GM23248 (cell line): ENCODE measurements at regions not wholly inside any gene's neighbourhood (a gene's known extent, or its start where the extent isn't known, plus 50 kb on each side); places are given as distances from the start of the nearest gene placed in this dataset.

ENCODE experiments used
- DNase-seq: peaks from one replicate; pipeline ENCODE4 v3.0.0-alpha.2; 2015
- H2AFZ ChIP-seq: fragments of 200-600 bp; sonication (generic); 2 replicates; pipeline ENCODE4 v1.6.1; 2016; ENCODE audit warnings: antibody characterized with exemption
- H3F3A ChIP-seq: fragments of 200-600 bp; sonication (generic); 2 replicates; pipeline ENCODE4 v1.6.1; 2016; ENCODE audit warnings: mild to moderate bottlenecking, antibody characterized with exemption, mixed run types; ENCODE audit not compliant: insufficient read depth
- H3K27ac ChIP-seq: fragments of 200-600 bp; sonication (generic); 2 replicates; pipeline ENCODE4 v1.5.1; 2016; ENCODE audit warnings: mild to moderate bottlenecking
- H3K27me3 ChIP-seq: fragments of 200-600 bp; sonication (generic); replicated peaks from 2 replicates; pipeline ENCODE4 v1.6.1; 2016; ENCODE audit warnings: mild to moderate bottlenecking; ENCODE audit not compliant: insufficient read depth
- H3K36me3 ChIP-seq: fragments of 200-600 bp; sonication (generic); 2 replicates; pipeline ENCODE4 v1.6.1; 2016; ENCODE audit warnings: low read depth, mild to moderate bottlenecking
- H3K4me1 ChIP-seq: fragments of 200-600 bp; sonication (generic); 2 replicates; pipeline ENCODE4 v1.6.1; 2016; ENCODE audit warnings: mild to moderate bottlenecking; ENCODE audit not compliant: insufficient read depth
- H3K4me2 ChIP-seq: fragments of 200-600 bp; sonication (generic); one replicate; pipeline ENCODE4 v1.6.1; 2016; ENCODE audit warnings: mild to moderate bottlenecking; ENCODE audit not compliant: unreplicated experiment
- H3K4me3 ChIP-seq: fragments of 200-600 bp; sonication (generic); 2 replicates; pipeline ENCODE4 v1.5.1; 2016; ENCODE audit warnings: mild to moderate bottlenecking
- H3K79me2 ChIP-seq: fragments of 200-600 bp; sonication (generic); 2 replicates; pipeline ENCODE4 v1.6.1; 2016; ENCODE audit warnings: mild to moderate bottlenecking; ENCODE audit not compliant: insufficient read depth
- H3K9ac ChIP-seq: fragments of 200-600 bp; sonication (generic); 2 replicates; pipeline ENCODE4 v1.6.1; 2016; ENCODE audit warnings: mild to moderate bottlenecking
- H3K9me2 ChIP-seq: fragments of 200-600 bp; sonication (generic); 2 replicates; pipeline ENCODE4 v1.6.1; 2016; ENCODE audit warnings: mixed run types, mild to moderate bottlenecking, moderate library complexity; ENCODE audit not compliant: insufficient read depth
- H3K9me3 ChIP-seq: fragments of 200-600 bp; sonication (generic); one replicate; pipeline ENCODE4 v1.6.1; 2017; ENCODE audit warnings: low read depth
- H4K20me1 ChIP-seq: fragments of 200-600 bp; sonication (generic); 2 replicates; pipeline ENCODE4 v1.6.0; 2016; ENCODE audit not compliant: insufficient read depth
- EZH2 ChIP-seq: fragments of 200-600 bp; sonication (generic); IDR thresholded peaks from 2 replicates; pipeline ENCODE4 v1.6.1; 2018; ENCODE audit warnings: antibody characterized with exemption, mild to moderate bottlenecking; ENCODE audit not compliant: insufficient read depth, poor library complexity, severe bottlenecking
- EZH2phosphoT487 ChIP-seq: fragments of 200-600 bp; sonication (generic); IDR thresholded peaks from 2 replicates; pipeline ENCODE4 v1.6.1; 2018; ENCODE audit warnings: antibody characterized with exemption, moderate library complexity, mild to moderate bottlenecking, low read depth; ENCODE audit not compliant: insufficient read depth
- WGBS, 2 experiments: methylation state at CpG; one replicate each; pipeline ENCODE4 v1.1.6; 2015 to 2017; ENCODE audit warnings: low lambda C conversion rate in 2 of 2, low coverage in 1 of 2; ENCODE audit errors: missing lambda C conversion rate in 2 of 2; 5-methylcytosine and 5-hydroxymethylcytosine counted together
- in situ Hi-C: fragments of 300-500 bp; cut with MboI; formaldehyde crosslinking; loops from 2 replicates; pipeline ENCODE4 v1.15.0; 2020

- H3K9me3 ChIP-seq = no peaks in the 10 kb centered on the region
- H2AFZ ChIP-seq = no peak overlapping the region
- no peak for DNase-seq
- H4K20me1 ChIP-seq = no peaks in the 10 kb centered on the region
- H3K4me2 ChIP-seq = no peak overlapping the region
- no peak overlapping the region for H3K4me3 ChIP-seq
- H3K79me2 ChIP-seq = no peaks in the 10 kb centered on the region
- TF ChIP-seq EZH2phosphoT487 = no peak
- TF ChIP-seq EZH2 = no peak
- no peaks in the 10 kb centered on the region for H3K4me1 ChIP-seq
- no peaks in the 10 kb centered on the region for H3F3A ChIP-seq
- H3K36me3 ChIP-seq = no peaks in the 10 kb centered on the region
- H3K27ac ChIP-seq = no peak overlapping the region
- H3K9me2 ChIP-seq = no peaks in the 10 kb centered on the region
- H3K27me3 ChIP-seq = no peaks in the 10 kb centered on the region
- H3K9ac ChIP-seq = no peak overlapping the region
- in situ Hi-C loops = no loop called here
- WGBS, 2 experiments = 88 to 93% methylated on average over 19 of the region's 19 CpGs
Observed at GRCh38 chr18:9008709-9009635, 93.5 kb upstream of the NDUFV2 start.

GRCh38 chr18:9009703-9010488, 92.6 kb upstream of the NDUFV2 start:
- in situ Hi-C loops = no loop called here
- 84 to 91% methylated on average over 7 of the region's 7 CpGs for WGBS, 2 experiments
- H3K9me3 ChIP-seq = no peaks in the 10 kb centered on the region
- H3K27ac ChIP-seq = no peak overlapping the region
- H3K4me2 ChIP-seq = no peak overlapping the region
- H3K9me2 ChIP-seq = no peaks in the 10 kb centered on the region
- no peak overlapping the region for H3K9ac ChIP-seq
- no peak for TF ChIP-seq EZH2phosphoT487
- no peak for TF ChIP-seq EZH2
- no peak overlapping the region for H3K4me3 ChIP-seq
- DNase-seq = no peak
- H3F3A ChIP-seq = no peaks in the 10 kb centered on the region
- no peak overlapping the region for H2AFZ ChIP-seq
- H3K79me2 ChIP-seq = no peaks in the 10 kb centered on the region
- no peaks in the 10 kb centered on the region for H3K27me3 ChIP-seq
- H3K4me1 ChIP-seq = no peaks in the 10 kb centered on the region
- no peaks in the 10 kb centered on the region for H3K36me3 ChIP-seq
- H4K20me1 ChIP-seq = no peaks in the 10 kb centered on the region

DNA sequence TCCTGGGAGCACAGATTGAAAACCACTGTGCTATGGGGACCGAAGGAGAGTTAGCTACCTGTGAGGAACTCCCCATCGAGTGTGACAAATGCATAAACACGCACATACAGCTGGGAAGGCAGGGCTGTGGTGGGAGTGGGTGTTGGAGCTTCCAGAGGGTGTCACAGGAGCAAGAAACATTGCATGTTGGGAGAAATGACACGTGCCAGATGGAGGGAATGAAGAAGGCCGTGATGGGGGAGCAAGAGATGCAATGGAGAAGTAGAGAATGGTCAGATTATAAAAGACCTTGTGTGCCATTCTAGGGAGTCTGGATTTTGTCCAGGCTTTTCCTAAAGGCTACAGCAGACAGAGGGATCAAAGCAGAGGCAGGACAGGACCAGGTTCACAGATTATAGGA, 91.1 kb upstream of the NDUFV2 start:
- Histone ChIP-seq H3K79me2 (no peaks in the 10 kb centered on the region), H3K9ac (no peak overlapping the region), H3F3A (peaks cover under 1% of the 10 kb centered on the region; the same call in 1 of the 2 replicates), H3K4me2 (no peak overlapping the region), H3K9me2 (no peaks in the 10 kb centered on the region), H2AFZ (no peak overlapping the region), H3K4me3 (no peak overlapping the region), H3K36me3 (no peaks in the 10 kb centered on the region), H3K9me3 (no peaks in the 10 kb centered on the region), H4K20me1 (no peaks in the 10 kb centered on the region), H3K4me1 (peaks cover 1% of the 10 kb centered on the region), H3K27me3 (no peaks in the 10 kb centered on the region), H3K27ac (no peak overlapping the region)
- WGBS, 2 experiments = 73 to 80% methylated on average over 5 of the region's 5 CpGs
- in situ Hi-C loops = no loop called here
- DNase-seq = no peak
- TF ChIP-seq EZH2 = no peak
- TF ChIP-seq EZH2phosphoT487 = no peak

DNA sequence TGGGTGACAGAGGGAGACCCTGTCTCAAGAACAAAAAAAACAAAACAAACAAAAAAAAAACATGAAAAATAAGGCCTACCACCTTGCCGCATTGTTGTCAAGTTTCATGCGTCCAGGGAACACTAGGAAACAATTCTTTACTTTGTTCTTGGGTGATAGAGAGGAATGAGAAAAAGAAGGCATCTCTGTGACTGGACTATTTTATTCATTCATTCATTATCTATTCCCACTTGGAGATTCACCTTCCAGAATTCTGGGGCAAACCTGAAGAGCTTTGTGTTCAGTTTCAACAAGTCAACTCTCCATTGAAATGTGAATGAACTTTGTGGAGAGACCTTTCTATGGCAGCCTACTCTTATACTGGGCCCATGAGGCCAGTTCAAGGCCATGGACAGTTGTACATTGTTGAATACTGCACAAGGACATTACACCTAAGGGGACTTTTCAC, 88.5 kb upstream of the NDUFV2 start:
- in situ Hi-C loops = no loop called here

More for the DNA sequence above, 88.5 kb upstream of the NDUFV2 start:
- Histone ChIP-seq H3K4me2 (no peak overlapping the region), H3K36me3 (no peaks in the 10 kb centered on the region), H3K4me3 (no peak overlapping the region), H3K9ac (no peak overlapping the region), H3K9me3 (no peaks in the 10 kb centered on the region), H3K4me1 (peaks cover 21% of the 10 kb centered on the region), H4K20me1 (no peaks in the 10 kb centered on the region), H3K27me3 (no peaks in the 10 kb centered on the region), H3K27ac (no peak overlapping the region), H3F3A (peaks cover 24% of the 10 kb centered on the region), H2AFZ (no peak overlapping the region), H3K79me2 (no peaks in the 10 kb centered on the region), H3K9me2 (no peaks in the 10 kb centered on the region)
- TF ChIP-seq EZH2phosphoT487 = no peak
- TF ChIP-seq EZH2 = no peak
- 97 to 100% methylated on average over 2 of the region's 2 CpGs for WGBS, 2 experiments
- no peak for DNase-seq
